ENCODE measurements at regions not wholly inside any gene's neighbourhood (a gene's known extent, or its start where the extent isn't known, plus 50 kb on each side); places are given as distances from the start of the nearest gene placed in this dataset.
"Not testable (repeated sequence)": the region's sequence is repeated elsewhere in the genome, so short reads cannot be mapped to it uniquely, and the experiment has no call there.

GRCh38 chr18:56487801-56488200 is 150.6 kb downstream of the TXNL1 start:
- no peak for DNase-seq

- no peak for DNase-seq
These were observed 155.0 kb downstream of the TXNL1 start for GRCh38 chr18:56483386-56483785.

- DNase-seq, result not testable (repeated sequence)
These were observed 155.6 kb downstream of the TXNL1 start for GRCh38 chr18:56482813-56483212.

GRCh38 chr18:56481751-56482150 is 156.6 kb downstream of the TXNL1 start:
- no peak for DNase-seq

DNA sequence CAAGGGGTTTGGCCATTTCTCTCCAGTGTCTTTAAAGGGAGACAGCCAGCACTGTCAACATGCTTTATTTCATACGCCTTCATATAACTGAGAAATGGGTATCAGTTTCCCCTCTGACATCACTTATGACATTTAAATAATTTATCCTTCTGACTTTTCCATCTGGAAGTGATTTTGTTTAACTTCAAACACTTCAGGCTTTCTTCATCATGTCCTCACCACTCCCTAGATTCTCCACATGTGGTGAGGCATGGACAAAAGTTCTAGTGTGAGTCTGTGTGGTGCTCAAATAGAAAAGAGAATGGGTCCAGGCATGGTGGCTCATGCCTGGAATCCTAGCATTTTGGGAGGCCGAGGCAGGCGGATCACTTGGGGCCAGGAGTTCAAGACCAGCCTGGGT is 158.6 kb downstream of the TXNL1 start:
- no peak for DNase-seq

- DNase-seq, result no peak
These were observed 163.1 kb downstream of the TXNL1 start for GRCh38 chr18:56475250-56475649.

- no peak for DNase-seq
These were observed 164.9 kb downstream of the TXNL1 start for GRCh38 chr18:56473400-56474024.

GRCh38 chr18:56470406-56471351 is 167.7 kb downstream of the TXNL1 start:
- no peak for DNase-seq

DNA sequence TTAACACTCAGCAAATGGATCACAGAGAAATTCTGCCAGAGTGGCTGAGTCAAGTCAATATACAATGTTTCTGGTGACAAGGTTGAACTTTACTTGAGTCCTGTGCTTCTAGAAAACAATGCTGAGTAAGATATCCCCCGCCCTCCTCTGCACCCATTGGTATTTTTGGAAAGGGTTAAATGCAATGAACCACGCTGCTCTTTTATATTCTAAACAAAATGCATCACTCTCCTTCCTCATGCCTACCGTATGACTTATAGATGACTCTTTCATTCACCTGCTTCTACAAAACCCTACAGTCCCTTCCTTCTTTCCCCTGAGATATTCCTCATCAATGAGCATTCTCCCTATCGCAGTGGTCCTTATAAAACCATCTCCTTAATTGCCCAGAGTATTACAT is 168.8 kb downstream of the TXNL1 start:
- no peak for DNase-seq

DNA sequence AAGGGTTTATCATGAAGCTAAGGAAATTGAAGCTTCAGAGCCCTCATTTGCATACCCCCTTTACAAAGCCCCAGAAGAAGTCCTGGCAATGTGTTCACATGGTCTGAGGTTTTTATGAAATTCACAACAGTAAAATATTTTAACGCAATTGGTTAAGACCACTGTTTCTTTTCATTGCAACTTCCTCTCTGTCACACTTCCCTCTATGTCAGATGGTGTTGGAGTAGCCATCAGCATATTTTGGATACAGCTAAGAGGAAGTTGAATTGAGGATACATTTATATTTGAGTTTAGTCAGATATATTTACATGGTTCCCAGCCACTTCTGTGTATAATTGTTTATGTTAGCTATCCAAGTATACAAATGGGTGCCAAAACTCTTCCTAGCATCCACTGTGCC is 170.0 kb downstream of the TXNL1 start:
- DNase-seq, result no peak

GRCh38 chr18:56462276-56462675 is 176.1 kb downstream of the TXNL1 start:
- no peak for DNase-seq

- no peak for DNase-seq
These were observed 177.2 kb downstream of the TXNL1 start for GRCh38 chr18:56461151-56461550.

- DNase-seq, result no peak
These were observed 177.8 kb downstream of the TXNL1 start for GRCh38 chr18:56460581-56460980.

DNA sequence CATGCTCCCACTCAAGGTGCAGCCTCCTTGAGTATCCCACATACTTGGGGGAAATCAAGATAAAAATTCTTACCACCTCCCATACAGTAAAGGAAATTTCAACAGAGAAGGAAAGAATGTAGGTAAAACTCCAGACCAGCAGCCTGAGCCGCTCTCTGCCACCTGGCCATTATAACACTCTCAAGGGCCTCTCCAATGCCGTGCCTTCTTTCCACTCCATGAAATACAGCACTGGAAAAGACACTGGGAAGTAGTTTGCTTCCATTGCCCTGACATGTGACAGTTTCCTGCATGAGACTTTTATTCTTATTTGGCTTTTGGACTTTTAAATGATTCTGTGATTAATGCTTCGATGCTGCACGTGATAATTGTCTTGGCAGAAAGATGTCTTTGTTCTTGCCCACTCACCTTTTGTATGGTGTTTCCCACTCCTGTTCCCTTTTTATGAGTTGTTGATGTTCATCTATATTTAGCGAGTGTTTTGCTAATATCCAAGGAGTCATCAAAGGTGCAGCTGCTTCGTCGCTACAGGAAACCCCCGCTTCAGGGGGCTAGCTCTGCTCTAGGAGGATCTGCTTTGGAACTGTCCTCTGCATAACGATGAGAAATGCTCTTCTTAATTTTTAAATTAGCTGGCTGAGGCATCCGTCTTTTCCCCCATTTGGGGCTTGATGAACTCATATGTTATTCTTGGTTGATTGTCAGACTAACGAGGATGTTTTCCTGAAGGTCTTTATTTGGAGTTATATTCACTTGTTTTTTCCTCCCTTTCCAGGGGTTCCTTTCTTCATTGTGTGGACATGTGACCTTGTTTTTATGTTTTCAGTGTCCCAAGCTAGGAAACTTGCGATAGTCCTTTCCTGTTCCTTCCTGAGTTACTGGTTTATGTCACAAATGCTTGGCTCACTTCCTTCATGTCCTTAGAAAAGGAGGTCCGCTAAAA is 179.4 kb downstream of the TXNL1 start:
- DNase-seq, result no peak

DNA sequence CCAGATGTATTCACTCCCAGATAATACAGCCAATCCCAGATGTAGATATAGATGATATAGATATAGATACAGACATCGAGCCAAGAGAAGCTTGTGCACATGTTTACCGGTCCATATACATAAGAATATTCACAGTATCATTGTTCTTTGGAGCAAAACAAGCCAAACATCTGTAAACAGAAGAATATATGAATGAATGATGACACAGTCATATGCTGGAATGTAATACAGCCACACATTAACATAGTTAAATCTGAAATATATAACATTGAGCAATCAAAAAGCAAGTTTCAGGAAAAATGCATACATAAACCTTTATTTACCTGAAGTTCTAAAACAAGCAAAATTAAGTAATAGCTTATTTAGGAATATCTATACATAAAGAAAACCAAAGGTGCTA is 182.5 kb downstream of the TXNL1 start:
- no peak for DNase-seq

DNA sequence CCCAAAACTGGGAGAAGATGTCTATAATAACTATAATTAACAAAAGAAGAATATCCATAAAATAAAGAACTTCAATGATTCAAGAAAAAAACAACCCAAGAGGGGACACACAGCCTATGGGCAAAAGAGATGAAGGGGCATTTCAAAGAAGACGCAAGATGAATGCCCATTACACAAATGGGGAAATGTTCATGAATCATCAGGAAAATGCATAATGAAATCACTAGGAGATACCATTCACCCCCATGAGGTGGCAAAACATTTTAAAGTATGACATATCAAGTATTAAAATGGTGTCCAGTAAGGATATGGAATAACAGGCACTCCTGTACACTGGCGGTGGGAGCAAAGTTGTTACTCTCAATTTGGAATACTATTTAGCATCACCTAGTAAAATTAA is 183.3 kb downstream of the TXNL1 start:
- DNase-seq, result no peak

GRCh38 chr18:56453631-56454030 is 184.8 kb downstream of the TXNL1 start:
- DNase-seq, result no peak

DNA sequence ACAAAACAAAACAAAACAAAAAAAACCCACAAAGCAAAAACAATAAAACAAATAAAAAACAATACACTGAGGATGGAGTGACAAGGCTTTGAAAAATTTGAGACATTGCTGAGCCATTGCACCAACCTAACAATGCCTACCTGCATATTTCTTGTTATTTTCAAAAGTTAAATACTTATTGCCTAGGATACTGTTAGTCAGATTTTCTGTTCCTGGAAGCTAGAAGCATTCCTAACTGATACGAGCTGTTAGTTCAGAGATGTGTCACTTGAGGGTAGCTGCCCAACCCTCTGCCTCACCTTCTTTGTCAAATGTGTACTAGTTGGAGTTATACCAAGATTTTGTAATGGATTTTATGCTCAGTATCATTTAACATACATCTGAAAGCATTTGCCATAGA is 187.2 kb downstream of the TXNL1 start:
- DNase-seq, result peak; percentile 1

- DNase-seq, result no peak
These were observed 189.6 kb downstream of the TXNL1 start for GRCh38 chr18:56448751-56449150.

- DNase-seq, result no peak
These were observed 193.0 kb downstream of the TXNL1 start for GRCh38 chr18:56445422-56445821.

GRCh38 chr18:56444201-56444600 is 194.2 kb downstream of the TXNL1 start:
- DNase-seq, result no peak

- no peak for DNase-seq
These were observed 195.1 kb downstream of the TXNL1 start for GRCh38 chr18:56443166-56443907.
